Activated CD8-positive, alpha-beta T cell treated with anti-CD3 and anti-CD28 coated beads, Interleukin-2, amount 10 ng/mL, durations not matched to agents 7 days and 5 days (primary cell): ENCODE measurements at regions not wholly inside any gene's neighbourhood (a gene's known extent, or its start where the extent isn't known, plus 50 kb on each side); places are given as distances from the start of the nearest gene placed in this dataset.

Experiments used
- ATAC-seq: fragments of 150-1000 bp; cut with Tn5 transposase; one replicate; pipeline ENCODE4 v1.10.0; 2021; ENCODE audit warnings: moderate library complexity
- CTCF ChIA-PET: fragments of 350-600 bp; sonication (Branson Sonifier 250); formaldehyde crosslinking; loops from one replicate; lab custom pipeline; 2021; ENCODE audit warnings: antibody characterized with exemption; lab: Charles Lee
- POLR2A ChIA-PET: fragments of 350-600 bp; sonication (Branson Sonifier 250); formaldehyde crosslinking; loops from one replicate; lab custom pipeline; 2021; ENCODE audit warnings: antibody characterized with exemption; lab: Charles Lee
- DNase-seq: peaks from one replicate; pipeline ENCODE4 v3.0.0-alpha.2; 2020
- H3K27ac Mint-ChIP-seq: one replicate; pipeline ENCODE4 v1.8.0; 2021; ENCODE audit warnings: mild to moderate bottlenecking, mixed read lengths
- H3K27me3 Mint-ChIP-seq: one replicate; pipeline ENCODE4 v1.8.0; 2021; ENCODE audit warnings: low read depth, mixed read lengths
- H3K36me3 Mint-ChIP-seq: one replicate; pipeline ENCODE4 v1.8.0; 2021; ENCODE audit warnings: low read depth, mixed read lengths
- H3K4me1 Mint-ChIP-seq: one replicate; pipeline ENCODE4 v1.8.0; 2021; ENCODE audit warnings: low read depth, mixed read lengths
- H3K4me3 Mint-ChIP-seq: one replicate; pipeline ENCODE4 v1.8.0; 2021; ENCODE audit warnings: mild to moderate bottlenecking, mixed read lengths
- H3K9me3 Mint-ChIP-seq: one replicate; pipeline ENCODE4 v1.8.0; 2022; ENCODE audit warnings: mixed read lengths; ENCODE audit not compliant: insufficient read depth

GRCh38 chr14:53509276-53510244 is 356.4 kb upstream of the DDHD1 start:
- ATAC-seq (no peak), DNase-seq (no peak)
- H3K4me1 Mint-ChIP-seq, result peaks cover 14% of the 10 kb centered on the region
- H3K9me3 Mint-ChIP-seq, result peaks cover 3% of the 10 kb centered on the region
- no peaks in the 10 kb centered on the region for H3K27me3 Mint-ChIP-seq
- ChIA-PET POLR2A (no interaction called here), CTCF (no interaction called here)
- H3K4me3 Mint-ChIP-seq, result no peak overlapping the region
- H3K27ac Mint-ChIP-seq, result no peak overlapping the region
- no peaks in the 10 kb centered on the region for H3K36me3 Mint-ChIP-seq

DNA sequence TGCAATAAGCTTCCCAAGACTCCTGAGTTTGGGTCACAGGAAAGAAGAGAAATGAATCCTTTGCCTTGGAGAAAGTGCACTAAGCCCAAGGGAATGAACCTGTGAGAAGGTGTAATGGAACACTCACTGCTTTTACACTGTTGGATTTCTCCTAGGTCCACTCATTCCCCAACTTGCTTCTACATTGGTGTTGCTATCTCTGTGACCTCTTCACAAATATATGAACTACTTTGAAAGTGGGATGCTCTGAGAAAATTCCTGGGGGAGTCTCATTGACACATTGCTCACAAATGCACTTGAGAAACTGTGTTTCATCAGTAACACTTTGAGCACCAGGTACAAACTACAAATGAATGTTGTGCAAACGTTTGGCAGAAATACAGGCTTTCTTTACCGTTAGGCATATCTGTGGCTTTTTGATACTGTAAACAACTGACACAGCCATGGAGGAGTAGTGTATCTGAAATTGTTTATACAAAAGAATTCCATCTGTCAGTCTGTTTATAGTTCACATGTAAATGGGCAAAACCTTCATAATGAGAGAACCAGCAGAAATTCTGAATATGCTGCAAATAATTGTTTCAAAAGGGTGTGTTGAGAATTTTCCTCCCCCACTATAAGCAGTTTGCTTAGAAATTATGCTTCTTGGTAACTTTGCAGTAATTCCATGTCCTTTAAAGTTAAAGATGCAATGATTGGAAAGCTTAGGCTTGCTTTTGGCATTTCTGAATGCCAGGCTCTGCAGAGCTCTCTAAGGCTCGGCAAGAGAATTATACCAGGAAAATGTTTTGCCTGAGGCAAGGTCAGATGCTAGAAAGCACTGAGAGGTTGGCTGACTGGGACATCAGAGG is 348.5 kb upstream of the DDHD1 start:
- peaks cover 17% of the 10 kb centered on the region for H3K9me3 Mint-ChIP-seq

DNA sequence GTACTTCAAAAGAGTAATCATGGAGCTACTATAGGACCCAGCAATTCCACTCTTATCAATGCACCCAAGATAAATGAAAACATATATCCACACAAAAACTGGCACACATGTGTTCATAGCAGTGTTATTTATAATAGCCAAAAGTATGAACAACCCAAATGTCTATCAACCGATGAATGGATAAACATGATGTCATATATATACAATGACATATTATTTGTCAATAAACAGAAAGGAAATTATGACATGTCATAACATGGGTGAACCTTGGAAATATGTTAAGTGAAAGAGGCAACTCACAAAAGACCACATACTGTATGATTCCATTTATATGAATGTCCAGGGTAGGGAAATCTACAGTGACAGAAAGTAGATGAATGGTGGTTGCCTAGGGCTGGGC is 347.1 kb upstream of the DDHD1 start:
- CTCF ChIA-PET, result interaction anchor here (0.6 kb wide), 1 partner anchor 67 kb away, joined by 3 read pairs; no protein-coding TSS in a partner anchor
- Mint-ChIP-seq H3K27ac (no peak overlapping the region), H3K9me3 (peaks cover 17% of the 10 kb centered on the region), H3K36me3 (no peaks in the 10 kb centered on the region), H3K4me3 (no peak overlapping the region), H3K4me1 (no peaks in the 10 kb centered on the region), H3K27me3 (no peaks in the 10 kb centered on the region)
- POLR2A ChIA-PET, result no interaction called here
- no peak for DNase-seq
- no peak for ATAC-seq

More for the DNA sequence above, 348.5 kb upstream of the DDHD1 start:
- CTCF ChIA-PET, result no interaction called here
- Mint-ChIP-seq H3K36me3 (no peaks in the 10 kb centered on the region), H3K27ac (no peak overlapping the region), H3K4me3 (no peak overlapping the region), H3K27me3 (no peaks in the 10 kb centered on the region), H3K4me1 (no peaks in the 10 kb centered on the region)
- POLR2A ChIA-PET, result no interaction called here
- no peak for DNase-seq
- no peak for ATAC-seq

GRCh38 chr14:53496668-53497067 is 343.5 kb upstream of the DDHD1 start:
- H3K9me3 Mint-ChIP-seq, result no peaks in the 10 kb centered on the region

GRCh38 chr14:53495846-53496343 is 342.8 kb upstream of the DDHD1 start:
- no peak overlapping the region for H3K27ac Mint-ChIP-seq
- DNase-seq (no peak), ATAC-seq (no peak)
- H3K9me3 Mint-ChIP-seq, result no peaks in the 10 kb centered on the region
- H3K27me3 Mint-ChIP-seq, result no peaks in the 10 kb centered on the region
- H3K4me1 Mint-ChIP-seq, result no peaks in the 10 kb centered on the region
- H3K4me3 Mint-ChIP-seq, result no peak overlapping the region
- no peaks in the 10 kb centered on the region for H3K36me3 Mint-ChIP-seq
- CTCF ChIA-PET, result no interaction called here
- POLR2A ChIA-PET, result no interaction called here

More at GRCh38 chr14:53496668-53497067, 343.5 kb upstream of the DDHD1 start:
- Mint-ChIP-seq H3K36me3 (no peaks in the 10 kb centered on the region), H3K4me1 (no peaks in the 10 kb centered on the region), H3K27ac (no peak overlapping the region), H3K27me3 (no peaks in the 10 kb centered on the region), H3K4me3 (no peak overlapping the region)
- ATAC-seq (no peak), DNase-seq (no peak)
- CTCF ChIA-PET, result no interaction called here
- POLR2A ChIA-PET, result no interaction called here

- Mint-ChIP-seq H3K27ac (no peak overlapping the region), H3K27me3 (no peaks in the 10 kb centered on the region), H3K4me3 (no peak overlapping the region), H3K9me3 (no peaks in the 10 kb centered on the region), H3K4me1 (no peaks in the 10 kb centered on the region), H3K36me3 (no peaks in the 10 kb centered on the region)
- no peak for ATAC-seq
- POLR2A ChIA-PET, result no interaction called here
- DNase-seq, result no peak
- CTCF ChIA-PET, result no interaction called here
These were observed 341.5 kb upstream of the DDHD1 start for GRCh38 chr14:53494587-53494986.

- no peak overlapping the region for H3K4me3 Mint-ChIP-seq
- no peaks in the 10 kb centered on the region for H3K36me3 Mint-ChIP-seq
- POLR2A ChIA-PET, result no interaction called here
- no peak overlapping the region for H3K27ac Mint-ChIP-seq
- CTCF ChIA-PET, result no interaction called here
- no peak for DNase-seq
- ATAC-seq, result no peak
- H3K4me1 Mint-ChIP-seq, result no peaks in the 10 kb centered on the region
- no peaks in the 10 kb centered on the region for H3K27me3 Mint-ChIP-seq
- no peaks in the 10 kb centered on the region for H3K9me3 Mint-ChIP-seq
These were observed 340.7 kb upstream of the DDHD1 start for GRCh38 chr14:53493860-53494259.

GRCh38 chr14:53493320-53493719 is 340.2 kb upstream of the DDHD1 start:
- H3K27ac Mint-ChIP-seq, result no peak overlapping the region
- DNase-seq (no peak), ATAC-seq (no peak)
- no peaks in the 10 kb centered on the region for H3K36me3 Mint-ChIP-seq
- H3K27me3 Mint-ChIP-seq, result no peaks in the 10 kb centered on the region
- H3K4me3 Mint-ChIP-seq, result no peak overlapping the region
- no peaks in the 10 kb centered on the region for H3K4me1 Mint-ChIP-seq
- no peaks in the 10 kb centered on the region for H3K9me3 Mint-ChIP-seq
- POLR2A ChIA-PET, result no interaction called here
- CTCF ChIA-PET, result no interaction called here

GRCh38 chr14:53491884-53492277 is 338.8 kb upstream of the DDHD1 start:
- no peaks in the 10 kb centered on the region for H3K9me3 Mint-ChIP-seq
- no peak for DNase-seq
- no peak overlapping the region for H3K27ac Mint-ChIP-seq
- H3K36me3 Mint-ChIP-seq, result no peaks in the 10 kb centered on the region
- H3K4me1 Mint-ChIP-seq, result no peaks in the 10 kb centered on the region
- ChIA-PET CTCF (no interaction called here), POLR2A (no interaction called here)
- H3K4me3 Mint-ChIP-seq, result no peak overlapping the region
- H3K27me3 Mint-ChIP-seq, result no peaks in the 10 kb centered on the region
- no peak for ATAC-seq

DNA sequence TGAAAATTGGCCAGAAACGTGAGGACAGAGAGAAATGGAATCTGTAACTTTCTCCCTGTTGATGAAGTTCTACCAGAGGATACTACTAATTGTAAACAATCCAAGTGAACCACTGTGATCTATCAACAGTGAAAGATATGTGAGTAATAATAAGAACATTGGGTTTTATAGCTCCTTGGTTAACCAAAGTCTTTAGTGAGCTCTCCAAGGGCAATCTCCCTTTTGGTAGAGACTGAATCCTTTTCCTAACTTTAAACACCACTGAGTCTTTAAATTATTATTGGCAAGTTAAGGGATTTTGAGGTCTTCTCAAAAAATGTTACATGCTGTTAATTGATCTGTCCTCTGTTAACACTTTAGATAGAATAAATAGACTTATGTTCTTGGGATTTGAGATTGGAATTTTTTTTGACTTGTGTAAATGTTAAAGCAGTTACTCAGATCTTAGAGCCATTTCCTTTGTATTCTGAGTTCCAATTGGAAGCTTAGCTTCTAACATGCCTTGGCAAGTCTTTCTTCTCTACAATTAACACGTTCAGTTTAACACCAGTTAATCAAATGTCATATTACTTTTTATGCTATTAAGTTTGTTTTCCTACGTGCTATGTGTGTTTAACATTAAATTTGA is 338.2 kb upstream of the DDHD1 start:
- ATAC-seq, result no peak

DNA sequence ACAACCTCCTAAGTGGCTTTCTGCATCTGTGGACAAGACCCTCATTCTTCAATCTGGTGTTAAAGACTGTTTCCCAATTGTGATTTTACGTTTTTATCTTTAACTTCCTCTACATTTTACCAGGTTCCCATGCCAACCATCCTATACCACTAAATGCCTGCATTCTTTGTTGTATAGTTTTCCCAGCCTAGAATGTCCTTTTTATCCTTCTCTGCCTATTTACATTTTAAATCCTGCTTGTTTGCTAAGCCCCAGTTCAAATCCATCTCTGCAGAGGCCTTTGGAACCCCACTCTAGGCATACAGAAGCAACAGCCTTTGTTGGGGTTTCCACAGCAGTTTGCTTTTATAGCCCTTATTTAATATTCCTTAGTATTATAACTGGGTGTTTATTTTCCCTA is 325.1 kb upstream of the DDHD1 start:
- no peaks in the 10 kb centered on the region for H3K4me1 Mint-ChIP-seq
- POLR2A ChIA-PET, result no interaction called here
- no peak overlapping the region for H3K27ac Mint-ChIP-seq

More for the DNA sequence above, 338.2 kb upstream of the DDHD1 start:
- POLR2A ChIA-PET, result no interaction called here
- CTCF ChIA-PET, result no interaction called here
- Mint-ChIP-seq H3K4me1 (no peaks in the 10 kb centered on the region), H3K27me3 (no peaks in the 10 kb centered on the region), H3K4me3 (no peak overlapping the region), H3K27ac (no peak overlapping the region), H3K36me3 (no peaks in the 10 kb centered on the region), H3K9me3 (no peaks in the 10 kb centered on the region)
- DNase-seq, result no peak

More for the DNA sequence above, 325.1 kb upstream of the DDHD1 start:
- Mint-ChIP-seq H3K27me3 (peaks cover 2% of the 10 kb centered on the region), H3K9me3 (peaks cover 4% of the 10 kb centered on the region), H3K4me3 (no peak overlapping the region), H3K36me3 (no peaks in the 10 kb centered on the region)
- ATAC-seq (no peak), DNase-seq (no peak)
- CTCF ChIA-PET, result no interaction called here
